Neural crest cell (in vitro differentiated cells): ENCODE measurements at regions not wholly inside any gene's neighbourhood (a gene's known extent, or its start where the extent isn't known, plus 50 kb on each side); places are given as distances from the start of the nearest gene placed in this dataset.
"Not testable (repeated sequence)": the region's sequence is repeated elsewhere in the genome, so short reads cannot be mapped to it uniquely, and the experiment has no call there.

Experiments used
- DNase-seq: peaks from one replicate; pipeline ENCODE4 v3.0.0; 2021; ENCODE audit warnings: low read depth, mixed read lengths, low spot score
- H3K27ac Mint-ChIP-seq: one replicate; pipeline ENCODE4 v1.8.0; 2021; ENCODE audit warnings: mild to moderate bottlenecking, mixed read lengths; ENCODE audit not compliant: unreplicated experiment
- H3K27me3 Mint-ChIP-seq: 2 replicates; pipeline ENCODE4 v1.8.0; 2021; ENCODE audit warnings: low read depth, mild to moderate bottlenecking, mixed read lengths
- H3K36me3 Mint-ChIP-seq: 2 replicates; pipeline ENCODE4 v1.8.0; 2021; ENCODE audit warnings: low read depth, mild to moderate bottlenecking, mixed read lengths
- H3K4me1 Mint-ChIP-seq: 2 replicates; pipeline ENCODE4 v1.8.0; 2021; ENCODE audit warnings: mixed read lengths
- H3K4me3 Mint-ChIP-seq: one replicate; pipeline ENCODE4 v1.8.0; 2021; ENCODE audit warnings: mild to moderate bottlenecking, mixed read lengths
- H3K9me3 Mint-ChIP-seq: 2 replicates; pipeline ENCODE4 v1.8.0; 2021; ENCODE audit warnings: mixed read lengths

DNA sequence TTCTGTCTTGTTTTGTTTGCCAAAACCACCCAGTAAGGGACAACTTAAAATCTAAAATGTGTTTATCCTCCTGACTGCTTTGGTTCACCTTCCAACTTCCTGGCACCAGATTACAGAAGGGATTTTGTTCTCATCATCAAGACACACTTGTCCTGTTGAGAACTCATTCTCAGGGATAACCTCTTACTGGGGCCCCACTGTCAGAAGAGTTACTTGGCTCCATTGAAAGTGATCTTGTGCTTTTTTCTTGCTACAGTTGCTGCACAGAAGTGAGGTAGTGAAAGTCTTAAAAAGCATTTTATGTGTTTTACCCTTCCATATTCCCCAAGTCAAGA is 690.5 kb downstream of the PRIM2 start:
- H3K4me3 Mint-ChIP-seq, H3K27ac Mint-ChIP-seq, H3K27me3 Mint-ChIP-seq, H3K4me1 Mint-ChIP-seq, H3K36me3 Mint-ChIP-seq, H3K9me3 Mint-ChIP-seq, DNase-seq: not testable (repeated sequence)

- DNase-seq = not testable (repeated sequence)
These were observed 694.6 kb downstream of the PRIM2 start for GRCh38 chr6:58011954-58012600.

GRCh38 chr6:58016614-58017013 is 699.2 kb downstream of the PRIM2 start:
- not testable (repeated sequence) for H3K4me3 Mint-ChIP-seq, H3K4me1 Mint-ChIP-seq, H3K27ac Mint-ChIP-seq, H3K36me3 Mint-ChIP-seq, H3K27me3 Mint-ChIP-seq, DNase-seq
- H3K9me3 Mint-ChIP-seq = peaks cover 15% of the 10 kb centered on the region

More at GRCh38 chr6:58011954-58012600, 694.6 kb downstream of the PRIM2 start:
- H3K27ac Mint-ChIP-seq, H3K4me3 Mint-ChIP-seq, H3K36me3 Mint-ChIP-seq, H3K9me3 Mint-ChIP-seq, H3K27me3 Mint-ChIP-seq, H3K4me1 Mint-ChIP-seq: not testable (repeated sequence)

DNA sequence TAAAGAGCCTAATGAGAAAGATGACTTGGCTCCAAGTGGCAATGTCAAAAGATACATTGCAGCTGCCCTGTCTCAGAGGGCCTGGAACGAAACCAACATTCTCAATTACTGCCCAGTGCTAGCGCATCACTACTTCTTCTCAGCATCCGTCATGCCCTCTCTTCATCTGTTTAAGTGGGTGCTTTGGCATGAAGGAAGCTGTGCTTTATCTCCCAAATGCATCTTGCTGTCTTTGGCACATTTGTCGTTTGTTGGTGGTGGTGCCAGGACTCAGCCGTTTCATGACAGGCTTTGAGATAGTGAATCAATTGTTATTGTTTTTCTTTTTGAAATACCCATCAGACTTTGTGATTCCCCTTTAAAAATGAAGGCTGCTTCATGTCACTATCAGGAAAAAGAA is 710.8 kb downstream of the PRIM2 start:
- not testable (repeated sequence) for H3K4me3 Mint-ChIP-seq, H3K27ac Mint-ChIP-seq, H3K27me3 Mint-ChIP-seq, DNase-seq, H3K4me1 Mint-ChIP-seq, H3K36me3 Mint-ChIP-seq
- H3K9me3 Mint-ChIP-seq = peaks cover 11% of the 10 kb centered on the region

DNA sequence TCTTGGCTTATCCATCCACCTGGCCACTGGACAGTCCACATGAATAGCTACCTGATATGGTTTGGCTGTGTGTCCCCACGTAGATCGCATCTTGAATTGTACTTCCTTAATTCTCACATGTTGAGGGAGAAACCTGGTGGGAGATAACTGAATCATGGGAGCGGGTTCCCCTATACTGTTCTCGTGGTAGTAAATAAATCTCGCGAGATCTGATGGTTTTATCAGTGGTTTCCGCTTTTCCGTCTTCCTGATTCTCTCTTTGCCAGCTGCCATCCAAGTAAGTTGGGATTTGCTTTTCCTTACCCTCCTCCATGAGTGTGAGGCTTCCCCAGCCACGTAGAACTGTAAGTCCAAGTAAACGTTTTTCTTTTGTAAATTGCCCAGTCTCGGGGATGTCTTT is 720.8 kb downstream of the PRIM2 start:
- not testable (repeated sequence) for H3K36me3 Mint-ChIP-seq, H3K27me3 Mint-ChIP-seq, H3K9me3 Mint-ChIP-seq, DNase-seq, H3K27ac Mint-ChIP-seq, H3K4me1 Mint-ChIP-seq, H3K4me3 Mint-ChIP-seq

- not testable (repeated sequence) for H3K4me3 Mint-ChIP-seq, H3K27me3 Mint-ChIP-seq, H3K36me3 Mint-ChIP-seq, H3K27ac Mint-ChIP-seq, DNase-seq, H3K4me1 Mint-ChIP-seq
- H3K9me3 Mint-ChIP-seq = peaks cover 11% of the 10 kb centered on the region
These were observed 729.2 kb downstream of the PRIM2 start for GRCh38 chr6:58046584-58046983.

- H3K36me3 Mint-ChIP-seq, DNase-seq, H3K27ac Mint-ChIP-seq, H3K4me1 Mint-ChIP-seq, H3K9me3 Mint-ChIP-seq, H3K27me3 Mint-ChIP-seq, H3K4me3 Mint-ChIP-seq: not testable (repeated sequence)
These were observed 730.0 kb downstream of the PRIM2 start for GRCh38 chr6:58047389-58047788.

GRCh38 chr6:58047865-58048264 is 730.4 kb downstream of the PRIM2 start:
- not testable (repeated sequence) for H3K27me3 Mint-ChIP-seq, H3K27ac Mint-ChIP-seq, H3K4me3 Mint-ChIP-seq, H3K9me3 Mint-ChIP-seq, H3K4me1 Mint-ChIP-seq, H3K36me3 Mint-ChIP-seq, DNase-seq

GRCh38 chr6:58055465-58056176 is 738.2 kb downstream of the PRIM2 start:
- H3K36me3 Mint-ChIP-seq, H3K27ac Mint-ChIP-seq, H3K27me3 Mint-ChIP-seq, H3K4me1 Mint-ChIP-seq, DNase-seq, H3K4me3 Mint-ChIP-seq: not testable (repeated sequence)
- peaks cover 15% of the 10 kb centered on the region for H3K9me3 Mint-ChIP-seq

- H3K9me3 Mint-ChIP-seq = peaks cover 18% of the 10 kb centered on the region
- not testable (repeated sequence) for H3K4me3 Mint-ChIP-seq, H3K27me3 Mint-ChIP-seq, H3K36me3 Mint-ChIP-seq, H3K27ac Mint-ChIP-seq, H3K4me1 Mint-ChIP-seq, DNase-seq
These were observed 742.3 kb downstream of the PRIM2 start for GRCh38 chr6:58059701-58060100.

DNA sequence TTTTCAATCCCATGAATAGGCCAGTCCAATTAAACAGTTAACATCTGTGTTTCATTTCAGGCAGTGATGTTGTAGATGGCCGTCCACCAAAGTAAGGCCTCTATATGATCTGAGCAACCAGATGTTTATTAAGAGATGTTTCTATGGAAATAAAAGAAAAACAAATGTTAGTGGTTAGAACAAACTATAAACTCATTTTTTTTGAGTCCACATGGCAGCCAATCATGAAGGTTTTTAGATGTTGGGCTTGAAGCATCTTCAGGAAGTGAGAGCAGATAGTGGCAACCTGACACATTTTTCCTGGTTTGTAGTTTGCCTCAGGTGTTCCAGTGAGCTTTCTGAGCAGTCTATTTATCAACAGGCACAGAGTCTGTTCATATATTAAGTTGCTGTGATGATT is 746.1 kb downstream of the PRIM2 start:
- H3K4me1 Mint-ChIP-seq, H3K9me3 Mint-ChIP-seq, H3K4me3 Mint-ChIP-seq: not testable (repeated sequence)

GRCh38 chr6:58067867-58068548 is 750.6 kb downstream of the PRIM2 start:
- not testable (repeated sequence) for H3K9me3 Mint-ChIP-seq, H3K36me3 Mint-ChIP-seq

More for the DNA sequence above, 746.1 kb downstream of the PRIM2 start:
- DNase-seq, H3K36me3 Mint-ChIP-seq, H3K27me3 Mint-ChIP-seq, H3K27ac Mint-ChIP-seq: not testable (repeated sequence)

More at GRCh38 chr6:58067867-58068548, 750.6 kb downstream of the PRIM2 start:
- not testable (repeated sequence) for DNase-seq, H3K4me3 Mint-ChIP-seq, H3K27ac Mint-ChIP-seq, H3K4me1 Mint-ChIP-seq, H3K27me3 Mint-ChIP-seq
